Upper lobe of left lung (tissue), 4 donors: ENCODE measurements at regions not wholly inside any gene's neighbourhood (a gene's known extent, or its start where the extent isn't known, plus 50 kb on each side); places are given as distances from the start of the nearest gene placed in this dataset.

Experiments used
- CTCF ChIP-seq, 6 experiments: fragments of 450-650 bp in 4 of 6; fragments of 200-600 bp in 2 of 6; sonication (generic) in 2 of 6; IDR thresholded peaks; one replicate each; pipeline ENCODE4 v1.5.1; 2016 to 2019; ENCODE audit warnings: antibody characterized with exemption in 6 of 6
- EP300 ChIP-seq, 4 donors: sonication (generic); formaldehyde crosslinking; IDR thresholded peaks; one replicate each; pipeline ENCODE4 v1.5.1; 2017; ENCODE audit warnings: antibody characterized with exemption in 4 of 4, control low read depth in 2 of 4
- POLR2A ChIP-seq, 4 donors: fragments of 450-650 bp; IDR thresholded peaks; one replicate each; pipeline ENCODE4 v1.5.1; 2016 to 2017; ENCODE audit warnings: antibody characterized with exemption in 4 of 4, mild to moderate bottlenecking in 2 of 4

- no peak for TF ChIP-seq CTCF (IDR thresholded peaks at IDR 0.05)
- no peak for TF ChIP-seq POLR2A (IDR thresholded peaks at IDR 0.05)
- TF ChIP-seq EP300 (IDR thresholded peaks at IDR 0.05) = no peak
These were observed 1563.4 kb downstream of the C4orf33 start for GRCh38 chr4:130659320-130659719.
